GM12878 (cell line): ENCODE measurements at regions not wholly inside any gene's neighbourhood (a gene's known extent, or its start where the extent isn't known, plus 50 kb on each side); places are given as distances from the start of the nearest gene placed in this dataset.

ENCODE experiments used
- ATAC-seq: fragments of 200-7000 bp; cut with Tn5 transposase; 3 replicates; pipeline ENCODE4 v1.9.1; 2020; ENCODE audit warnings: mild to moderate bottlenecking, moderate library complexity
- BruUV-seq: library from RNA; stranded (reverse); fragments of 400-500 nt; replicated peaks from 2 replicates; lab custom pipeline; 2021; lab: Mats Ljungman, UMichigan
- CTCF ChIA-PET: fragments of 300-600 bp; sonication (Branson Sonifier 250); formaldehyde crosslinking; extraction: SDS; loops from one replicate; lab custom pipeline; 2021; ENCODE audit warnings: inconsistent platforms; lab: Yijun Ruan, JAX
- POLR2A ChIA-PET: fragments of 350-600 bp; formaldehyde crosslinking; extraction: SDS; loops from one replicate; lab custom pipeline; 2021; ENCODE audit warnings: inconsistent platforms; lab: Charles Lee
- RAD21 ChIA-PET: fragments of 300-600 bp; sonication (Branson Sonifier 250); formaldehyde crosslinking; loops from one replicate; lab custom pipeline; 2023; ENCODE audit warnings: antibody characterized with exemption; ENCODE audit not compliant: unreplicated experiment; lab: Charles Lee
- SMC1A ChIA-PET: fragments of 300-600 bp; sonication (Branson Sonifier 250); formaldehyde crosslinking; loops from one replicate; lab custom pipeline; 2023; ENCODE audit not compliant: unreplicated experiment, uncharacterized antibody; lab: Charles Lee
- DNase-seq: peaks from one replicate; pipeline ENCODE4 v3.0.0-alpha.2; 2011; ENCODE audit warnings: low read depth, low spot score
- FAIRE-seq: peaks from 3 replicates; lab custom pipeline; 2011; peaks lifted over from hg19 to GRCh38; lab: Jason Lieb, UNC
- H2AFZ ChIP-seq: 2 replicates; pipeline ENCODE4 v1.6.0; 2011; ENCODE audit warnings: low read depth, low read length, control low read depth; ENCODE audit not compliant: control insufficient read depth
- H3K27ac ChIP-seq: 2 replicates; pipeline ENCODE4 v1.5.1; 2011; ENCODE audit warnings: control low read depth; ENCODE audit not compliant: control insufficient read depth, insufficient read depth
- H3K27me3 ChIP-seq, 2 experiments: replicated peaks in 1 of 2; 2 replicates each; pipeline versions ENCODE4 v1.6.0 to v1.6.1; 2011; ENCODE audit warnings: low read length in 1 of 2; ENCODE audit not compliant: control insufficient read depth in 2 of 2, insufficient read depth in 2 of 2
- H3K36me3 ChIP-seq, 2 experiments: 2 replicates each; pipeline ENCODE4 v1.5.1; 2011; ENCODE audit warnings: low read length in 1 of 2; ENCODE audit not compliant: control insufficient read depth in 2 of 2, insufficient read depth in 2 of 2
- H3K4me1 ChIP-seq: 2 replicates; pipeline ENCODE4 v1.6.1; 2011; ENCODE audit warnings: mild to moderate bottlenecking, low read length, moderate library complexity, mixed read lengths; ENCODE audit not compliant: control insufficient read depth, insufficient read depth
- H3K4me2 ChIP-seq: 2 replicates; pipeline ENCODE4 v1.6.0; 2011; ENCODE audit warnings: control low read depth; ENCODE audit not compliant: control insufficient read depth, insufficient read depth
- H3K4me3 ChIP-seq: fragments of 200-600 bp; sonication (generic); 2 replicates; pipeline ENCODE4 v1.5.1; 2016
- H3K79me2 ChIP-seq: 2 replicates; pipeline ENCODE4 v1.6.0; 2011; ENCODE audit warnings: low read length; ENCODE audit not compliant: control insufficient read depth, insufficient read depth
- H3K9ac ChIP-seq: 2 replicates; pipeline ENCODE4 v1.8.0; 2011; ENCODE audit warnings: low read length, control low read depth, mixed read lengths; ENCODE audit not compliant: control insufficient read depth, insufficient read depth
- H3K9me3 ChIP-seq: replicated peaks from 3 replicates; pipeline ENCODE4 v1.5.1; 2011; ENCODE audit warnings: mild to moderate bottlenecking, low read length; ENCODE audit not compliant: control insufficient read depth, insufficient read depth
- H4K20me1 ChIP-seq: 2 replicates; pipeline ENCODE4 v1.6.0; 2011; ENCODE audit not compliant: control insufficient read depth, insufficient read depth
- ASH2L ChIP-seq: fragments of 300-600, 200-600 bp; sonication (generic); IDR thresholded peaks from 2 replicates; pipeline ENCODE4 v1.6.1; 2017; ENCODE audit warnings: low read depth, mild to moderate bottlenecking, borderline replicate concordance
- CEBPB ChIP-seq, 2 experiments: fragments of 150-350 bp in 1 of 2; IDR thresholded peaks; 2 replicates each; pipeline ENCODE4 v1.6.1; 2012 to 2014; ENCODE audit warnings: low read depth in 2 of 2, low read length in 2 of 2, borderline replicate concordance in 1 of 2, inconsistent platforms in 1 of 2
- E4F1 ChIP-seq: fragments of 450-650 bp; IDR thresholded peaks from 2 replicates; pipeline ENCODE4 v1.6.1; 2018; ENCODE audit warnings: borderline replicate concordance, mild to moderate bottlenecking; ENCODE audit not compliant: partially characterized antibody
- EZH2 ChIP-seq: IDR thresholded peaks from 2 replicates; pipeline ENCODE4 v1.6.1; 2012; ENCODE audit warnings: low read depth, mild to moderate bottlenecking, control low read depth, inconsistent platforms, low read length, borderline replicate concordance; ENCODE audit not compliant: control insufficient read depth
- MTA2 ChIP-seq: fragments of 450-650 bp; IDR thresholded peaks from 2 replicates; pipeline ENCODE4 v1.6.1; 2016; ENCODE audit warnings: low read depth, mild to moderate bottlenecking, moderate library complexity
- MXI1 ChIP-seq: fragments of 150-350 bp; IDR thresholded peaks from 2 replicates; pipeline ENCODE4 v1.6.1; 2011; ENCODE audit warnings: low read depth, mild to moderate bottlenecking, inconsistent platforms, low read length, improper control_type of control experiment
- RELA ChIP-seq: fragments of 450-650 bp; IDR thresholded peaks from 2 replicates; pipeline ENCODE4 v1.8.0; 2014; ENCODE audit warnings: borderline replicate concordance; ENCODE audit not compliant: partially characterized antibody
- ZBED1 ChIP-seq: IDR thresholded peaks from 2 replicates; pipeline ENCODE4 v1.6.1; 2016; ENCODE audit warnings: borderline replicate concordance
- ZNF24 ChIP-seq: fragments of 450-650 bp; IDR thresholded peaks from 2 replicates; pipeline ENCODE4 v1.6.1; 2017; ENCODE audit warnings: antibody characterized with exemption, mild to moderate bottlenecking
- WGBS: methylation state at CpG from one replicate; pipeline ENCODE4 v1.1.6; 2016; ENCODE audit warnings: low lambda C conversion rate; ENCODE audit not compliant: insufficient replicate concordance, insufficient coverage; ENCODE audit errors: missing lambda C conversion rate; 5-methylcytosine and 5-hydroxymethylcytosine counted together
- in situ Hi-C: fragments of 300-500 bp; cut with MboI; formaldehyde crosslinking; loops from 9 replicates; pipeline ENCODE4 v1.14.3; 2018; ENCODE audit warnings: mixed read lengths
- intact Hi-C: fragments of 100-400 bp; cut with micrococcal nuclease; formaldehyde crosslinking; loops from one replicate; pipeline ENCODE4 v1.14.2; 2022; ENCODE audit not compliant: unreplicated experiment

DNA sequence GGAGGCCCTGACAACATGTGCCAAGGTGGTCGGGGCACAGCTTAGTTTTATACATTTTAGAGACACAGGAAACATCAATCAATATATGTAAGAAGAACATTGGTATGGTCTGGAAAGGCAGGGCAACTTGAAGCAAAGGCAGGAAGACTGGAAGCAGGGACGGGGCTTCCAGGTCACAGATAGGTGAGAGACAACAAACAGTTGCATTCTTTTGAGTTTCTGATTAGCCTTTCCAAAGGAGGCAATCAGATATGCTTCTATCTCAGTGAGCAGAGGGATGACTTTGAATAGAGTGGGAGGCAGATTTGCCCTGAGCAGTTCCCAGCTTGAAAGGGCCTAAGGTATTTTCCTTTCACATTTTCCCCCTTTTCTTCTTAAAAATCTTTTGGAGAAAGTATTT, 311.0 kb upstream of the RGS17 start:
- H3K27ac ChIP-seq: no peak overlapping the region
- H2AFZ ChIP-seq: no peak overlapping the region
- ChIA-PET POLR2A (no interaction called here), SMC1A (no interaction called here), RAD21 (no interaction called here), CTCF (no interaction called here)
- WGBS: 0% methylated on average over 2 of the region's 2 CpGs
- TF ChIP-seq RELA: no peak
- no peak for TF ChIP-seq ZNF24
- TF ChIP-seq ASH2L: no peak
- no peak for TF ChIP-seq MXI1
- TF ChIP-seq EZH2: no peak
- TF ChIP-seq ZBED1: no peak
- no peak for TF ChIP-seq MTA2
- no peak for TF ChIP-seq E4F1
- no peak for TF ChIP-seq CEBPB (IDR thresholded peaks at IDR 0.05; ENCODE audit: borderline replicate concordance in 1 of 2, low read depth in 2 of 2, low read length in 2 of 2)
- H3K9ac ChIP-seq: no peak overlapping the region
- no peak overlapping the region for H3K4me2 ChIP-seq
- ATAC-seq: no peak
- no peaks in the 10 kb centered on the region for H3K36me3 ChIP-seq
- FAIRE-seq: no peak
- no peaks in the 10 kb centered on the region for H4K20me1 ChIP-seq
- H3K9me3 ChIP-seq: no peaks in the 10 kb centered on the region
- no peaks in the 10 kb centered on the region for H3K27me3 ChIP-seq
- DNase-seq: no peak
- H3K4me3 ChIP-seq: no peak overlapping the region
- in situ Hi-C loops: no loop called here
- BruUV-seq: no TSS peak
- no peaks in the 10 kb centered on the region for H3K4me1 ChIP-seq
- H3K79me2 ChIP-seq: no peaks in the 10 kb centered on the region
- intact Hi-C loops: no loop called here
